ENCODE measurements at regions not wholly inside any gene's neighbourhood (a gene's known extent, or its start where the extent isn't known, plus 50 kb on each side); places are given as distances from the start of the nearest gene placed in this dataset.
"Not testable (repeated sequence)": the region's sequence is repeated elsewhere in the genome, so short reads cannot be mapped to it uniquely, and the experiment has no call there.

DNA sequence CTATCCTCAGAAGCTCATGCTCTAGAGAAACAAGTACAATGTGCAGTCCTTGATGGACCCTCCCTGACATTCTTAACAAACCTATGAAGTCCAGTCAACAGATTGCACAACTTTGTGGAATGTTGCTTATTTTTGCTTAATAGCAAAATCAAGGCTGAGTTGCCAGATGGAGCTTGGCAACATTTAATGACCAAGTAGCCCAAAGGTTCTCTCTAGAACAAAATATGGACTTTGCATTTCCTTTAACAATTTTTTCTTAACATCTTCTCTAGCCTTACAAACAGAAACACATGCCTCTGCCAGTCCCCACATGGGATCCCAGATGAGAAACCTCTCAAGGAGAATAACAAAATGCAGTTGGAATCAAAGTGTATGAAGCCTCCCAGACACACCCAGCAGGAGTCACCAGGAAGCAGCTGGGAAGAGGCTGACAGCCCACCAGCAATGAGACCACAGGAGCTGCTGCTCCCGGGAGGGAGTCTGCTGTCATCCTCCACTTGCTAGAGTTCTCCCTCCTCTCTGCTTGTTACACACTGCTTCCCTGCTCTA, 422.5 kb upstream of the CDIN1 start:
- no peaks in the 10 kb centered on the region for H3K9me3 Mint-ChIP-seq
- no peak for DNase-seq (ENCODE audit: low spot score in 2 of 2, unreplicated experiment in 2 of 2)
- no peak overlapping the region for H3K4me3 Mint-ChIP-seq
- H3K27me3 Mint-ChIP-seq (ENCODE audit: low read depth) = no peaks in the 10 kb centered on the region
- H3K4me1 Mint-ChIP-seq = peaks cover 14% of the 10 kb centered on the region
- peaks cover 2% of the 10 kb centered on the region for H3K36me3 Mint-ChIP-seq
- no peak for TF ChIP-seq CTCF (IDR thresholded peaks at IDR 0.05; ENCODE audit: unreplicated experiment)
- H3K27ac Mint-ChIP-seq = no peak overlapping the region

DNA sequence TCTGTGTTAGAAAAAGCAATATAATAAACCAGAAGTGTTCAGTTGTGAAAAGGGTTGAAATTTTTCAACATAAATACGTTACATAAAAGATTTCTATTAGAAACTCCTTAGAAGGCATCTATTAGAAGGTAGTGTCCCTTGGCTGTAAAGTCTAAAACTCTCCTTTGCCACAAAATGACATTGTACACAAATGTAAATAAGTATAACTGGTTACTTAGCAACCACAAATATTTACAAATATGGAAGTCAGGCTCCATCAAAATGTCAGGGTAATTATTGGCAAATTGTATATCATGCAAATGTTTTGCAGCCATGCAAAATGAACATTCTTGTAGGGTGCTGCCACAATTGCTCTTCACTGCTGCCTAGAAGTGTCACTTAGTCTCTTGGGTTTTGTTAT, 419.1 kb upstream of the CDIN1 start:
- H3K36me3 Mint-ChIP-seq = peaks cover 2% of the 10 kb centered on the region
- TF ChIP-seq CTCF (IDR thresholded peaks at IDR 0.05; ENCODE audit: unreplicated experiment) = no peak
- peaks cover 16% of the 10 kb centered on the region for H3K4me1 Mint-ChIP-seq
- H3K27ac Mint-ChIP-seq = no peak overlapping the region
- no peaks in the 10 kb centered on the region for H3K27me3 Mint-ChIP-seq (ENCODE audit: low read depth)
- no peak for DNase-seq (ENCODE audit: low spot score in 2 of 2, unreplicated experiment in 2 of 2)
- no peak overlapping the region for H3K4me3 Mint-ChIP-seq
- peaks cover 15% of the 10 kb centered on the region for H3K9me3 Mint-ChIP-seq

- H3K4me1 Mint-ChIP-seq = peaks cover 13% of the 10 kb centered on the region
- peaks cover 22% of the 10 kb centered on the region for H3K9me3 Mint-ChIP-seq
- DNase-seq (ENCODE audit: low spot score in 2 of 2, unreplicated experiment in 2 of 2) = no peak
- H3K27ac Mint-ChIP-seq = no peak overlapping the region
- no peaks in the 10 kb centered on the region for H3K27me3 Mint-ChIP-seq (ENCODE audit: low read depth)
- TF ChIP-seq CTCF (IDR thresholded peaks at IDR 0.05; ENCODE audit: unreplicated experiment) = no peak
- no peak overlapping the region for H3K4me3 Mint-ChIP-seq
- H3K36me3 Mint-ChIP-seq = peaks cover 5% of the 10 kb centered on the region
These were observed 418.3 kb upstream of the CDIN1 start for GRCh38 chr15:36161108-36161507.

DNA sequence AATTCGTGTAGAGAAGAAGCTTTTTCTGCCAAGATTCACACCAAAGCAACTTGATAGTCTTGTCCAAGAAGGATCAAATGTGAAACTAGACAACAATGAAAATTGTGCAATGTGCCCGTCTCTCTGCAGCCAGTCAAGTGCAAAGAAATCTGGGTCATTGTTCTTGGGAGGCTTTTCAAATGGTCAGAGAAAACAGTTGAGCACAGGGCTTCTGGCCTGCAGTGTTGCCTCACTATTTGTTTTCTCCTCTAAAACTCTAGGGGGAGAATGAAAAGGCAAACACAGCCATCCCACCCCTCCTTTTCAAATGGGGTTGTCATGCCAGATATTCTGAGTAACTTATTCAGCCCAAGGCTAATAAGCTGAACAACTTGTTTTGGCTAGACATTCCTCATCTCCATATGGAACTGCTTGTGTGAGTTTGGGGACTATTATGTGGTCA, 417.6 kb upstream of the CDIN1 start:
- TF ChIP-seq CTCF (IDR thresholded peaks at IDR 0.05; ENCODE audit: unreplicated experiment) = no peak
- peaks cover 5% of the 10 kb centered on the region for H3K36me3 Mint-ChIP-seq
- H3K4me3 Mint-ChIP-seq = no peak overlapping the region
- H3K27me3 Mint-ChIP-seq (ENCODE audit: low read depth) = no peaks in the 10 kb centered on the region
- peaks cover 10% of the 10 kb centered on the region for H3K4me1 Mint-ChIP-seq
- no peak for DNase-seq (ENCODE audit: low spot score in 2 of 2, unreplicated experiment in 2 of 2)
- H3K9me3 Mint-ChIP-seq = peaks cover 29% of the 10 kb centered on the region
- no peak overlapping the region for H3K27ac Mint-ChIP-seq

DNA sequence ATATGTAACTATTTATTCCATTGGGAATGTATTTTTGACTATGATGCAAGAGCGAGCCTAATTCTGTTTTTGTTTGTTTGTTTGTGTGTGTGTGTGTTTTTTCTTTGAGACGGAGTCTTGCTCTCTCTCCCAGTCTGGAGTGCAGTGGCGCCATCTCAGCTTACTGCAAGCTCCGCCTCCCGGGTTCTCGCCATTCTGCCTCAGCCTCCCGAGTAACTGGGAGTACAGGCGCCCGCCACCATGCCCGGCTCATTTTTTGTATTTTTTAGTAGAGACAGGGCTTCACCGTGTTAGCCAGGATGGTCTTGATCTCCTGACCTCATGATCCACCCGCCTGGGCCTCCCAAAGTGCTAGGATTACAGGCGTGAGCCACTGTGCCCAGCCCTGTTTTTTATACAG, 415.4 kb upstream of the CDIN1 start:
- H3K4me1 Mint-ChIP-seq; DNase-seq (ENCODE audit: low spot score in 2 of 2, unreplicated experiment in 2 of 2); H3K27me3 Mint-ChIP-seq (ENCODE audit: low read depth); H3K4me3 Mint-ChIP-seq; H3K36me3 Mint-ChIP-seq; H3K27ac Mint-ChIP-seq: not testable (repeated sequence)
- peaks cover 37% of the 10 kb centered on the region for H3K9me3 Mint-ChIP-seq

DNA sequence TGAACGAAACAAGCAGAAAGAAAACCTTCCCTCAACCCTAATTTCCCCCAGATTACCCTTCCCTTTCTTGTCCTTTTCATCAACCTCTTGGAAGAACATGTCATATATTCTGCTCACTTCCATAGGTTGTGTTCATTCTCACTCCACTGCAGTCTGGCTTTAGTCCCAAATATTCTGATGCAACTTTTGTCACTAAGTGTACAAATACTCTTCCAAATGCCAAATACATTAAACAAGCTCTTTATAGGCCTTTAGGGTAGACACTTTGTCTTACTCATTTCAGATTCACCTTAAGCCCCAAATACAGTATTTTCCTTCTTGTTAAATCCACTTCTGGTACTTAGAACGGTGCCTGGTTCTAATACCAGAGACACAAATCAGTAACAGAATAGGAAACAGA, 406.5 kb upstream of the CDIN1 start:
- Mint-ChIP-seq H3K27me3 (ENCODE audit: low read depth) (no peaks in the 10 kb centered on the region), H3K9me3 (peaks cover 8% of the 10 kb centered on the region), H3K27ac (no peak overlapping the region), H3K4me1 (peaks cover 37% of the 10 kb centered on the region), H3K36me3 (no peaks in the 10 kb centered on the region), H3K4me3 (no peak overlapping the region)
- DNase-seq (ENCODE audit: low spot score in 2 of 2, unreplicated experiment in 2 of 2) = no peak
- TF ChIP-seq CTCF (IDR thresholded peaks at IDR 0.05; ENCODE audit: unreplicated experiment) = no peak

Data from mesothelial cell of epicardium (in vitro differentiated cells).